CD8-positive, alpha-beta memory T cell (primary cell): ENCODE measurements at regions not wholly inside any gene's neighbourhood (a gene's known extent, or its start where the extent isn't known, plus 50 kb on each side); places are given as distances from the start of the nearest gene placed in this dataset.

Experiments used
- CTCF ChIA-PET: fragments of 350-600 bp; sonication (Branson Sonifier 250); formaldehyde crosslinking; loops from one replicate; lab custom pipeline; 2021; ENCODE audit warnings: antibody characterized with exemption; lab: Charles Lee
- POLR2A ChIA-PET: fragments of 350-600 bp; sonication (Branson Sonifier 250); formaldehyde crosslinking; loops from one replicate; lab custom pipeline; 2021; ENCODE audit warnings: antibody characterized with exemption; lab: Charles Lee
- DNase-seq, 5 donors: peaks; one replicate each; pipeline versions ENCODE4 v3.0.0 to v3.0.0-alpha.2; 2020 to 2022; ENCODE audit warnings: mixed read lengths in 1 of 5
- H3K27ac ChIP-seq: one replicate; pipeline ENCODE4 v1.7.0; 2013; ENCODE audit warnings: low read depth, mild to moderate bottlenecking, low read length, moderate library complexity
- H3K27me3 ChIP-seq: 2 replicates; pipeline ENCODE4 v1.7.0; 2013; ENCODE audit warnings: low read length, mild to moderate bottlenecking; ENCODE audit not compliant: insufficient read depth, poor library complexity, severe bottlenecking
- H3K36me3 ChIP-seq: 2 replicates; pipeline ENCODE4 v1.7.0; 2013; ENCODE audit warnings: mild to moderate bottlenecking, low read length, moderate library complexity; ENCODE audit not compliant: insufficient read depth
- H3K4me1 ChIP-seq: 2 replicates; pipeline ENCODE4 v1.7.0; 2013; ENCODE audit warnings: mild to moderate bottlenecking, low read length, moderate library complexity; ENCODE audit not compliant: insufficient read depth
- H3K4me3 ChIP-seq: 2 replicates; pipeline ENCODE4 v1.7.0; 2013; ENCODE audit warnings: mild to moderate bottlenecking, low read length
- H3K9me3 ChIP-seq: 2 replicates; pipeline ENCODE4 v1.7.0; 2013; ENCODE audit warnings: mild to moderate bottlenecking, low read length
- H3K27ac Mint-ChIP-seq, 8 donors: one replicate each; pipeline ENCODE4 v1.8.0; 2020 to 2021; ENCODE audit warnings: mixed read lengths in 8 of 8, mild to moderate bottlenecking in 6 of 8, inconsistent platforms in 3 of 8, moderate library complexity in 3 of 8
- H3K27me3 Mint-ChIP-seq, 2 donors: one replicate each; pipeline ENCODE4 v1.8.0; 2020 to 2021; ENCODE audit warnings: mixed read lengths in 2 of 2, mild to moderate bottlenecking in 1 of 2, moderate library complexity in 1 of 2
- H3K36me3 Mint-ChIP-seq, 3 donors: one replicate each; pipeline ENCODE4 v1.8.0; 2020 to 2021; ENCODE audit warnings: mixed read lengths in 3 of 3, inconsistent platforms in 1 of 3, mild to moderate bottlenecking in 1 of 3
- H3K4me1 Mint-ChIP-seq, 3 donors: one replicate each; pipeline ENCODE4 v1.8.0; 2020 to 2021; ENCODE audit warnings: mixed read lengths in 3 of 3, inconsistent platforms in 1 of 3, mild to moderate bottlenecking in 1 of 3
- H3K4me3 Mint-ChIP-seq, 7 donors: one replicate each; pipeline ENCODE4 v1.8.0; 2020 to 2021; ENCODE audit warnings: mixed read lengths in 7 of 7, mild to moderate bottlenecking in 6 of 7, moderate library complexity in 4 of 7, inconsistent platforms in 2 of 7
- H3K9me3 Mint-ChIP-seq, 5 donors: one replicate each; pipeline ENCODE4 v1.8.0; 2020 to 2022; ENCODE audit warnings: mixed read lengths in 5 of 5, mild to moderate bottlenecking in 3 of 5, moderate library complexity in 2 of 5, inconsistent platforms in 1 of 5

DNA sequence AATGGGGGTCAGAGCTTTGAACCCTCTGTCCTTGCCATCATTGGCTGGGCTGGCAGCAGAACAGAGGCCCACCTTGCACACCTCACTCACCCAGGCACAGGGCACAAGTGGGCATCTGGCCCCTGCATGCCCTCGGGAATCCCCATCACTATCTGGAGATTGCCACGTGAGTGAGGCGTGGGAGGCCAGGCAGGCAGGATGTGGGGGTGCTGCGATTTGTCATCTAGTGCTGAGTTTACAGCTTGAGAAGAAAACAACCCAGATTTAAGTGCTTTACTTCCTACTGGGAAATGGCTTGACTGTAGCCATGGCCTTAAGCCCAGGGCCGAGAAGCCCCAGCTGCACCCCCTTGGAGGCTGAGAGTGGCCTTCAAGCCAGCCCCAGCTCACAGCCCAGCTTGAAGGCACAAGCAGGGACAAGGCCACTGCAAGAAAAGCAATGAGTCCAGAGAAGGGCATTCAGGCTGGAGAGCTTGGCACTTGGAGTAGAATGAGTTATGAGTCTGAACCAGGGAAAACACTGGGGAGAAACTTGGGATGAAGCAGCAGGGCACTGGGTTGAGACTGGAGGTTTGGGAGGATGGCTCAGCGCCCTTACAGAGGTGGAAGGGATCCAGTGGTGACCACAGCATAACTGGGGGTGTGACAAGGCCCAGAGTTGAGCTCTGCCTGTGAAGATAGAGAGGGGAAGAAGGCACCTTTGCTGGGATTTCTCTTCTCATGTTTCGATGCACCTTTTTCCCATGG, 123.0 kb downstream of the CXCL12 start:
- H3K27me3 ChIP-seq = no peaks in the 10 kb centered on the region
- Mint-ChIP-seq H3K36me3 (peaks cover 0 to 2% (median 0%) of the 10 kb centered on the region in 3 donors), H3K4me1 (no peaks in the 10 kb centered on the region), H3K27ac (no peak overlapping the region), H3K9me3 (peaks cover 0 to 5% (median 0%) of the 10 kb centered on the region in 5 donors), H3K27me3 (peaks cover 4 to 10% of the 10 kb centered on the region in 2 donors), H3K4me3 (no peak overlapping the region)
- no peak overlapping the region for H3K4me3 ChIP-seq
- no peaks in the 10 kb centered on the region for H3K9me3 ChIP-seq
- H3K36me3 ChIP-seq = no peaks in the 10 kb centered on the region
- no peak for DNase-seq
- H3K27ac ChIP-seq = no peak overlapping the region
- ChIA-PET CTCF (no interaction called here), POLR2A (no interaction called here)
- no peaks in the 10 kb centered on the region for H3K4me1 ChIP-seq

DNA sequence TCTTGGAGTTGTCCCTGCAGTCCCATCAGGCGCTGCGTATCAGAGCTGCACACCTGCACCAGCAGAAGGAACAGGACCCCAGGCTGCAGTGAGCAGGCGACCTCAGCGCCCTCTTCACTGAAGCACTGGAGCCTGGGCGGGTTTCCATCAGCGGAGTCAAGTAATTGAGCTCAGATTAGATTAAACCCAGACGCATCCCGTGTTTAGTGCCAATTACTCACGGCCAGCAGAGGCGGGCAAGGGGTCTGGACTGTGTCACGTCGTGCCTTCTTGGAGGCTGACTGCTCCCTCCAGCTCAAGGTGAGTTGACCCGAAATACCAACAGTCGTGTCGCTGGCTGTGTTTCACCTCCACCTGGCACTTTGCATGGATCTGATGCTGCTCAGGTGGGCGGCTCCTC, 123.6 kb downstream of the CXCL12 start:
- no peak for DNase-seq
- ChIA-PET CTCF (no interaction called here), POLR2A (no interaction called here)
- H3K27ac ChIP-seq = no peak overlapping the region
- Mint-ChIP-seq H3K9me3 (no peaks in the 10 kb centered on the region), H3K4me3 (no peak overlapping the region), H3K27ac (no peak overlapping the region), H3K27me3 (peaks cover 4 to 6% of the 10 kb centered on the region in 2 donors), H3K36me3 (peaks cover 0 to 2% (median 0%) of the 10 kb centered on the region in 3 donors), H3K4me1 (no peaks in the 10 kb centered on the region)
- H3K9me3 ChIP-seq = no peaks in the 10 kb centered on the region
- H3K27me3 ChIP-seq = no peaks in the 10 kb centered on the region
- no peaks in the 10 kb centered on the region for H3K4me1 ChIP-seq
- no peaks in the 10 kb centered on the region for H3K36me3 ChIP-seq
- no peak overlapping the region for H3K4me3 ChIP-seq

DNA sequence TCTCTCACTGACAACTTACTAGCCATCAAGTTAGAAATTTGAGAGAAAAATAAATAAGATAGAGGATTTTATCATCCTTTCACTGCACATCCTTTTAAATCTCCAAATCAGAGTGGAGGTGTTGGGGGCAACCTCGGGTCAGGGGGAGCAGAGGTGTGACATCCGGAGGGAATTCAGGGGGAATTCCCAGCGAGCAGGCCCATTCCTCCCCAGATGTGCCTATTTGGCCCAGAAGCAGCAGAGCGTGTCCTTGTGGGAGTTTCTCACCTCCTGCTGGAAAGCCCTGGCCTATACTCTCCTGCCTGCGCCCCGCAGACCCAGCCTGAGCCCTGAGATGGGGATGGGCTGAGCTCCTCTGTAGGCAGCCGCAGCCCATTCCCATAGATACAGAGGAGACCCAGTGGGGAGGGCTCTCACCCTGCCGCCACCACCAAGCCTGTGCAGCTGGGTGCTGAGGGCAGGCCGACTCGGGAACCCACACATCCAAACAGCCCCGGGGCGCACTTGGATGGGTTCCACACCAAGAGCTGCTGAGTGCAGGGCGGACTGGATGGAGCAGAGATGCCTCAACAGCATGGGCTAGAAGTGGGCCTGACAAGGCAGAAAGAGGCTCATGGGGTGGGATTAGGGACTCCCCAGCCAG, 124.5 kb downstream of the CXCL12 start:
- ChIA-PET POLR2A (no interaction called here), CTCF (no interaction called here)
- peak overlapping the region in 1 of 8 donors; percentile 36 for H3K27ac Mint-ChIP-seq
- H3K27ac ChIP-seq = no peak overlapping the region
- H3K4me1 ChIP-seq = no peaks in the 10 kb centered on the region
- no peak overlapping the region for H3K4me3 ChIP-seq
- H3K4me1 Mint-ChIP-seq = no peaks in the 10 kb centered on the region
- H3K9me3 ChIP-seq = no peaks in the 10 kb centered on the region
- H3K36me3 Mint-ChIP-seq = peaks cover 0 to 2% (median 0%) of the 10 kb centered on the region in 3 donors
- H3K36me3 ChIP-seq = no peaks in the 10 kb centered on the region
- H3K27me3 ChIP-seq = no peaks in the 10 kb centered on the region
- H3K27me3 Mint-ChIP-seq = peaks cover 4 to 9% of the 10 kb centered on the region in 2 donors
- no peak overlapping the region for H3K4me3 Mint-ChIP-seq
- DNase-seq = no peak
- H3K9me3 Mint-ChIP-seq = no peaks in the 10 kb centered on the region

DNA sequence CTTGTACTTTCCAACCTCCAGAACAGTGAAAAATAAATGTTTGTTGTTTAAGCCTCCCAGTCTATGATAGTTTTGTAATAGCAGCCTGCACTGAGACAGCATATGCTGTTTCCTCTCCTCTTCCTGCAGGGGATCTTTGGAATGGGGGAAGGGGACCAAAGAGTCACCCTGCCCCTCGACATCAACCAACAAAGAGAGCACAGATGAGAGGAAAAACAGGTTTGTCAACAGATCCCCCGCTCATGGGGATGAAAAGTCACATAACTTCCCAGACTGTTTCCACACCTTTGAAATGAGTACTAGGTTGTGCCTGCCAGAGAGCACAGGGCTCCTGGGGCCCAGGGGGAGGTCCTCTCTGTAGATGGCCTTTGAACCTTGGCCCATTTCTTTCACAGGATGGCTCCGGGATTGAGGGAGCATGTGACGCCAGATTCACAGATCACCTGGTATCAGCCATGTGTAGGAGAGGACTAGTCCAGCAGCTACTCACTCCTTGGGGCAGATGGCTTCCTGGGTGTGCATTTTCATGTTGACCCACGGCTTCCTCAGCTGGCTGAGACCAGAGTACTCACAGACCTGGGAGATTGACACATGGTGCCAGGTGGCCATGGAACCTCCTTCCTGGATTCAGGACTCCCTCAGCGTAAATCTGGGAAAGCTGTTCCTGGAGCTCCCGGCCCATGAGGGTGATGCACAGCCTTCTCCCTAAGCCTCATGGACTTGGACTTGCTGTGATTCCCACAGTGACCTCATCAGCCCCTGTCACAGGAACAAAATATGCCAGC, 125.6 kb downstream of the CXCL12 start:
- Histone ChIP-seq H3K27me3 (no peaks in the 10 kb centered on the region), H3K4me1 (no peaks in the 10 kb centered on the region), H3K36me3 (no peaks in the 10 kb centered on the region), H3K9me3 (no peaks in the 10 kb centered on the region), H3K4me3 (no peak overlapping the region), H3K27ac (no peak overlapping the region)
- ChIA-PET CTCF (no interaction called here), POLR2A (no interaction called here)
- H3K9me3 Mint-ChIP-seq = no peaks in the 10 kb centered on the region
- H3K4me1 Mint-ChIP-seq = no peaks in the 10 kb centered on the region
- no peak for DNase-seq
- H3K36me3 Mint-ChIP-seq = peaks cover 0 to 2% (median 0%) of the 10 kb centered on the region in 3 donors
- H3K4me3 Mint-ChIP-seq = no peak overlapping the region
- H3K27me3 Mint-ChIP-seq = peaks cover 4 to 11% of the 10 kb centered on the region in 2 donors
- no peak overlapping the region for H3K27ac Mint-ChIP-seq

DNA sequence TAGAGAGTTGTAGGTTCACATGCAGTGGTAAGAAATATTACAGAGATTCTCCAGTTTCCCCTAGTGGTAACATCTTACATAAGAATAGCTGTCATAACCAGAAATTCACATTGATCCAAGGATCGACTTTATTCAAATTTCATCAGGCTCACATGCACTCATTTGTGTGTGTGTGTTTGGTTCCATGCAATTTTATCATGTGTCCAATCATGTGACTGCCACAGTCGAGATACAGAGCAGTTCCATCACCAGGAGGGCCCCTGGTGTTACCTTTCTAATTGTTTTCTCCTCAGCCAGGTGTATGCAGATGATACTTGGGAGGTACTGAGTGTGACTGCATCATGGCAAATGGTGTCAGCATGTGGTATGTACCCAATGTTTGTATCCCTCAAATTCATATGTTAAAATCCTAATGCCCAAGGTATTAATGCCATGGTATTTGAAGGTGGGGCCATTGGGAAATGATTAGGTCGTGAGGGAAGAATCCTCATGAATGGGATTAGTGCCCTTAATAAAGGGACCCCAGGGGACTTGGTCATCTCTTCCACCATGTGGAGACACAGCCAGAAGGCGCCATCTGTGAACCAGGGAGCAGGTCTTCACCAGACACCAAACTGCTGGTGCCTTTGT, 126.3 kb downstream of the CXCL12 start:
- no peaks in the 10 kb centered on the region for H3K9me3 ChIP-seq
- H3K27me3 ChIP-seq = no peaks in the 10 kb centered on the region
- POLR2A ChIA-PET = no interaction called here
- DNase-seq = no peak
- H3K36me3 ChIP-seq = no peaks in the 10 kb centered on the region
- H3K4me3 Mint-ChIP-seq = no peak overlapping the region
- H3K27ac Mint-ChIP-seq = no peak overlapping the region
- no peaks in the 10 kb centered on the region for H3K36me3 Mint-ChIP-seq
- H3K4me1 Mint-ChIP-seq = no peaks in the 10 kb centered on the region
- no peak overlapping the region for H3K27ac ChIP-seq
- no peaks in the 10 kb centered on the region for H3K4me1 ChIP-seq
- peaks cover 4 to 8% of the 10 kb centered on the region in 2 donors for H3K27me3 Mint-ChIP-seq
- CTCF ChIA-PET = no interaction called here
- H3K9me3 Mint-ChIP-seq = no peaks in the 10 kb centered on the region
- no peak overlapping the region for H3K4me3 ChIP-seq

DNA sequence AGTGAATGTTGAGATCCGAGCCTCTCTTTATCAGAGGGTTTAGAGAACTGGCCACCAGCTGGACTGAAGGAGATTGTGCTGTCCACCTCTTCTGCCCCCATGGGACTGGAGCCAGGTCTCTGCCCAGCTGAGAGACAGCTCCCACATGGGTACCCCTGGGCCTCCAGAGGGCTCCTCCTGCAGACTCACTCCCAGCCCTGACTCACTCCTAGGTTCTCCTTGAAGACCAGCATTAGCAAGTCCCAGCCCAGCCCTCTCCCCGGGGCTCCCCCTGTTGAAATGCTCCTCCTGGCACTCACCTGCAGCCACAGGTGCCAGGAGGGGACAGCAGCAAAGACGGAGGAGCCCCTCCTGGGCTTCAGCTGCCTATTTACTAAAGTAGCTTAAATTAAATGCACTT, 126.9 kb downstream of the CXCL12 start:
- H3K27me3 Mint-ChIP-seq = peaks cover 8 to 9% of the 10 kb centered on the region in 2 donors
- Histone ChIP-seq H3K36me3 (no peaks in the 10 kb centered on the region), H3K4me1 (no peaks in the 10 kb centered on the region), H3K4me3 (no peak overlapping the region), H3K27me3 (no peaks in the 10 kb centered on the region), H3K9me3 (no peaks in the 10 kb centered on the region), H3K27ac (no peak overlapping the region)
- no peaks in the 10 kb centered on the region for H3K9me3 Mint-ChIP-seq
- ChIA-PET POLR2A (no interaction called here), CTCF (no interaction called here)
- DNase-seq = no peak
- H3K27ac Mint-ChIP-seq = no peak overlapping the region
- H3K36me3 Mint-ChIP-seq = no peaks in the 10 kb centered on the region
- H3K4me3 Mint-ChIP-seq = no peak overlapping the region
- H3K4me1 Mint-ChIP-seq = no peaks in the 10 kb centered on the region

DNA sequence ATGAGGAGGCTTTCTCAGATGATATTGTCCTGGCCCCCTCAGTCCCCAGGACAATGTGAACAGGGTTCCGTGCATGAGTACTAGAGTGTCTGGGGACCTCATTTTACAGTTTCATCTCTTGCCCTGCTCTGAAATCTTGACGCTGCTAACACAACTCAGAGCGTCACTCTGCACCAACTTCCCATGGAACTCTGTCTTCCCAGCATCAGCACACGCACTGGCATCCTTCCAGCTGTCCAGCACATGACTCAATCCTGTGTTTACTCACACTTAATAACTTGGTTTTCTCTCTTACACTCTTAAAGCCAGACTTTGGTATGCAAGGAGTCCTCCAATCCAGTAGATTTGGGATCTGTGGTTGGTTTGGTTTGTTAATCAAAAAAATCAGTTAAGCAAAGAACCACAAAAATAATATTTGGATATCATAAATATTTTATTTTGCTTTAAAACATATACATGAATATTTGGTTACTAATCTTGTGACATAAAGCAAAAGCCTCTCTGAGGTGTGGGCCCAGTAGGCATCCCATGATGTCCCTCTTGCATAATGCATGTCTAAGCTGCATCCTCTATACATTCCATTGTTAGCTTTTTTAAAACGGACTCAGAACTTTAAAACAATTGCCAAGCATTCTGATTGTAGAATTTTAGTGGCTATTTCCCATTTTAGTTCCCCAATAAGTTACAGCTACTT, 131.0 kb downstream of the CXCL12 start:
- ChIA-PET POLR2A (no interaction called here), CTCF (no interaction called here)
- Histone ChIP-seq H3K4me3 (no peak overlapping the region), H3K36me3 (no peaks in the 10 kb centered on the region), H3K27me3 (no peaks in the 10 kb centered on the region), H3K9me3 (no peaks in the 10 kb centered on the region), H3K27ac (no peak overlapping the region), H3K4me1 (no peaks in the 10 kb centered on the region)
- Mint-ChIP-seq H3K4me1 (no peaks in the 10 kb centered on the region), H3K4me3 (no peak overlapping the region), H3K9me3 (peaks cover 0 to 6% (median 0%) of the 10 kb centered on the region in 5 donors), H3K36me3 (no peaks in the 10 kb centered on the region), H3K27me3 (peaks cover 11 to 14% of the 10 kb centered on the region in 2 donors), H3K27ac (no peak overlapping the region)
- DNase-seq = no peak
